ENCODE measurements at regions not wholly inside any gene's neighbourhood (a gene's known extent, or its start where the extent isn't known, plus 50 kb on each side); places are given as distances from the start of the nearest gene placed in this dataset.

GRCh38 chr6:10303608-10304506 lies 111.0 kb downstream of the TFAP2A start:
- DNase-seq: no peak

DNA sequence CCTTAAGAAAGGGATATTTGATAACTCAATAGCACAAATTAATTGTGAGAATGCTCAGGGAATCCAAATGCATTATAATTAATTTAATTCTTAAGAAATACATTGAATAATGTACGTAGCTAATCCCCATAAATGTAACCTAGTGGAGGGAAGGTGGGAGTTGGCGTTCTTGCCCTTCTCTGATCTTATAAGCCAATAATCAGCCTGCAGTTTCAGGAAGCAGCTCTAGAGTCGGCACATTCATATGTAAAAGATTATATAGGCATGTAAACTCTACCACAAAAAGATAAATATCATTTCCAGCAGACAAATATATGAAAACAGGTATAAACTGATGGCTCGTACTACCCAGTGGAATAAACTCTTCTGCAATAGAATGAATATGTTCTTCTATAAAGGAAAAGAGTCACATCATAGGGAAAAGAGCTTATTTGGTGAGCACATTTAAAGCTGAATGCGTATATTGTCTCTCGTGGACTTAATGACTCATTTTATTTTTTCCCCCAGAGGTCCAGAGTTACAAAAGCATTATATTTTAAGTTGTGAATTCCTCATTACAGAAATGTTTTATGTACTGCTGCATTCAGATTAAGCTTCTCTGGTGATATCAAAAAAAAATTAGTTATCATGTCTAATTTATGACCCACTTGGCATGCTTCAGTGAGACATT lies 112.2 kb downstream of the TFAP2A start:
- no peak for DNase-seq

DNA sequence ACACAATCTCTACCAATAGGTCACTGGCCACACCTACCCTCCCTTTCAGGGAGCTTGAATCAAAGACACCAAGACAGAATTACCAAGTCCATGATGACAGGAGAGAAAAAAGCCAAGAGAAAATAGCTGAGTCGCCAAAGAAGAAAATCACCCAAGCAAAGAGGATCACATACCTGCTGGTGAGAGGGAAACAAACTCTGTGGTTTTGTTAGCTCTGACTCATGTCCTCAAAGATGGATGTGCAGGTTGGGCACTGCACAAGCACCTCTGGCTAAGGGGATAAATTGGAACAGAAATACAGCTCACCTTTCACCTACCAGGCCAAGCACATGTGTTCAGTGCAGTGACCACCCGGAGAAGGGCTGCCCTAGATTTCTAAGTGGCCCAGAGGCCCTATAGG lies 114.8 kb downstream of the TFAP2A start:
- no peak for DNase-seq

DNA sequence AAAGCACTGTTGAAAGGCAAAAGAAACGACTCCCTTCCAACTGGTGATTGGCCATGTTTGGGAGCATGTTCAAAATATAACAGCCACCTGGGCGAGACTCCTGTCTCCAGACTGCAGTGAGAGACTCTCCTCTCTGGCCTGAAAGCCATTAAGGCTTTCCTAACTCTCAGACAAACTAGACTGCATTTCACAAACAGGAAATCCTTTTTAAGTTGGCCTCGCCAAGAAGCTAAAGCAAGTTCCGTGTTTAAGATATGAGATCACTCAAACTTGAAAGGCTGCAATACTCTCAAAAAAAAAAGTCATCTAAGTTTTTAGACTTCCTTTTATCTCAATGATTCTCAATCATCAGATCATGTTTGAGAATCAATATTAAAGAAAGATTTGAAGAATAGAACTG lies 117.0 kb downstream of the TFAP2A start:
- DNase-seq: no peak

GRCh38 chr6:10278746-10279145 lies 136.1 kb downstream of the TFAP2A start:
- no peak for DNase-seq

DNA sequence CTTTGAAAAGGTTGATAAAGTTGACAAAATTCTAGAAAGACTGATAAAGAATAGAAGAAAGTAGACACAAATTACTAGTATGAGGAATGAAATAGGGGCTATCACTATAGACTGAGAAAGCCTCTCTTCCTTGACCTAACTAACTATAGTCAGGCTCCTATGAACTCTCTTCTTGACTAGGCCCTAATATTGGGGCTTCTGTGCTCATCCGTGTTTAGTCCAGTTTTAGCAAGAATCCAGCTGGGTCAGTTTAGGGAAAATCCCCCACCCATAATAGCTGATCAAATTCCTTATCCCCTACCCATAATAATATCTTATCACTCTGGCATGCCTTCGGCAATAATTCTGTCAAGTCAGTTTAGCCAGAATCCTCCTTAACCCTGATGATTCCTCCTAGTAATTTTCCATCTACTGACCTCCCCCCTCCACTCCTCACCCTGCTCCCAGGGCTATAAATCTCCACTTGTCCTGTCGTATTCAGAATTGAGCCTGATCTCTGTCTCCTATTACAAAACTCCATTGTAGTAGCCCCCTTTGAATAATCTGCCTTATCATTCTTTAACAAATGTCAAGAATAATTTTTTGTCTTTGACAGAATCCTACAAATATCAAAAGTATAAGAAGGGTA lies 138.1 kb downstream of the TFAP2A start:
- no peak for DNase-seq

DNA sequence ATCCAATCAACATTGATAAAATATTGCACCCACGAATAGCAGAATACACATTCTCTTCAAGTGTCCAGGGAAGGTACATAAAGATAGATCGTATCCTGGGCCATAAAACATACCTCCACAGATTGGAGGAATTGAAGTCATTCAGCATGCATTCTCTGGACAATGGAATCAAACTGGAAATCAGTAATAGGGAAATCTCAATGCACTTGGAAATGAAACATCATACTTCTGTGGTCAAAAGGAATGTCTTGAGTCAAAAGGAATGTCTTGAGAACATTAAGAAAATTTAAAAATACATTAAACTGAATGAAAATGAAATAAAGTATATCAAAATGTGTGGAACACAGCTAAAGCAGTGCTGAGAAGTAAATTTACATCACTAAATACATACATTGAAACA lies 138.8 kb downstream of the TFAP2A start:
- no peak for DNase-seq

- no peak for DNase-seq
These were observed 142.3 kb downstream of the TFAP2A start for GRCh38 chr6:10272591-10272990.

DNA sequence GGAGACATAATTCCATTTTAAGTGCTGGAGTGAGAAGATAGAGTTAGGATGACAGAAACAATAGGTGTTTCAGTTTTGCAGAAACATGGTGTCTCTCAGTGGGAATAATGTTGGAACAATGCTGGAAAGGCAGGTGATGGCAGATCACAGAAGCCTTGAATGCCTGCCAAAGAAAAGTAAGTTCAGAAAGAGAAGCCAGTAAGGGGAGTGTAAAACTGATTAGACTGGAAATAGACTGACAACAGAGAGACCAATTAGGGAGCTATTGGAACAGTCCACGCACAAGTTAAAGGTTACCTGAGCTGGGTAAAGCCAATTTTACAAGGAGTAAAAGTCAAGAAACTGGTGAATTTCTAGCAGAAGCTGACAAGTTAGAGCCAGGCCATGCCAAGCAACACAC lies 142.9 kb downstream of the TFAP2A start:
- no peak for DNase-seq

GRCh38 chr6:10269814-10270472 lies 144.9 kb downstream of the TFAP2A start:
- DNase-seq: no peak

DNA sequence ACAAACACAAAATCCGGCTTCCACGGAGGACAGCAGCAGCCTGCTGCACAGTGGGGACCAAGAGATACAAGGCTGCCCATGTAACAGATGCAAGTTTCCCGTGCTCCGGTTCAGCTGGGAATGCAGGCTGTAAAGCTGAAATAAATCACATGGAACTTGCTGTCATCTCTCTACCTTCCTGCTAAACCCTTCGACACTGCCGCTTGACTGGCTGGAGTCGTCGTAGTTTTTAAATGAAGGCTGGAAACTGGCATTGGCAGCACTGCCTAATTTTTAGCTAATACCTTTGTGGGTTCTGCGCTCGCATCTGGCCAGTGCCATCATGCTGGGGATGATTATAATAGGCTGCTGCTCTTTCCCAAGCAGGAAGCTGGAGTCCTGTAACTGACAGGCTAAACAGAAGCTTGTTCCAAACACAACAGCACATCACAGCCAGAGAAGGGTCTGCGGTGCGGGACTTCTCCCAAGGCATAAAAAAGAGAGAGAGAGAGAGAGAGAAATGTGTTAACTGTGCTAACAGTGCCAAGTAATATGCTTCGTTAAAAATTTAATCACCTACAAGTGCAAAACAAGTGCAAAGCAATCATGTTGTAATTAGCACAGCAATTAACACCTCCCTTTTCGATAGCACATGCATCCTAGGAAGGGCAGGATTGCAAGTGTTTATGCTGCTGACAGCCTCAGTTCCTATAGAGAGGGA lies 146.1 kb downstream of the TFAP2A start:
- DNase-seq: no peak

DNA sequence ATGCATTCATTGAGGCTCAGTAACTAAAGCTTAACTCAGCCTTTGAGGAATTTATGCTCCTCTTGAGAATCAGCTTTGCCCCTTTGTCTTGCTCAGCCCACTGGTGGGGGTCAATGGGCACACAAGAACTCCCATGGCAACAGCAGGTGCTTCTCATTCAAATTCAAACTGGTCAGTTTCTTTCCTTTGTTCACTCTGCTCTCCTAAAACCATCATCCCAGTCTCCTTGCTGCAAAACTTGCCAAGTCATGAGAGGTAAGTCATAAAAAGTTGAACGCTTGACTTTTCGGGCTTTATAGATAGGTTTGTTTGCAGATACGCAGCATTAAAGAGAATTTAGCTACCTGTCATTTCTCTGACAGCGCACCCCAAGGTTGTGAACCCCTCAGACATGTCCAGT lies 146.8 kb downstream of the TFAP2A start:
- no peak for DNase-seq

DNA sequence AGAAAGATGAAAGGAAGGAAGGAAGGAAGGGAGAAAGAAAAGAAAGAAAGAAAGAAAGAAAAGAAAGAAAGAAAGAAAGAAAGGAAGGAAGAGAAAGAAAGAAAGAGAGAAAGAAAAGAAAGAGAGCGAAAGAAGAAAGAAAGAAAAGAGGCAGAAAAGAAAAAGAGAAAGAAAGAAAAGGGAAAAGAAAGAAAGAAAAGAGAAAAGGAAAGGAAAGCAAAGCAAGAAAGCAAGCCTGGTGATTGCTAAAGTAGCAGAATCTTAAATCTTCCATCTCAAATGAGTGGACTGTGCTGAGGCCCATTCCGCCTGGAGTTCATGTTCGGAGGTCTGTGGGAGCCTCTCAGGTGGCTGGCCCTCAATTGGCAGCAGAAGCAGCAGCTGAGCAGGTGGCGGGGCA lies 148.4 kb downstream of the TFAP2A start:
- DNase-seq: no peak

GRCh38 chr6:10266061-10266460 lies 148.8 kb downstream of the TFAP2A start:
- DNase-seq: no peak

- no peak for DNase-seq
These were observed 152.4 kb downstream of the TFAP2A start for GRCh38 chr6:10262505-10262904.

DNA sequence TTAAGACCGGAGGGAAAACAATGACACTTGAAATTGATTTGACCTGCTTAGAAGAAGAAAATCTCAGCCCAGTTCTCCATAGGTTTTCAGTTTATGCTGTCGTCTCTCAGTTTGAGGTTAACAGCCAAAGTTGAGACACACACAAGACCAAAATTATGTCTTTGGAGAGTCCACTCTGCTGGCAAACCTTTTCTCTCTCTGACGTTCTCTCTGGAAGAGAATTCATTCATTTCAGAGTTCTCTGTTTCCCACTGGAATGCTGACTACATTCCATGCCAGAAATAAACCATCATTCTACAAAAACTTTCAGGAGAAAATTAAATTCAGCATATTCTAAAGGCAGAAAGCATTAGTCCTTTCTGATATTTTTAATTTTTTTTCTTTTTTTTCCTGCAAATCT lies 155.2 kb downstream of the TFAP2A start:
- no peak for DNase-seq

DNA sequence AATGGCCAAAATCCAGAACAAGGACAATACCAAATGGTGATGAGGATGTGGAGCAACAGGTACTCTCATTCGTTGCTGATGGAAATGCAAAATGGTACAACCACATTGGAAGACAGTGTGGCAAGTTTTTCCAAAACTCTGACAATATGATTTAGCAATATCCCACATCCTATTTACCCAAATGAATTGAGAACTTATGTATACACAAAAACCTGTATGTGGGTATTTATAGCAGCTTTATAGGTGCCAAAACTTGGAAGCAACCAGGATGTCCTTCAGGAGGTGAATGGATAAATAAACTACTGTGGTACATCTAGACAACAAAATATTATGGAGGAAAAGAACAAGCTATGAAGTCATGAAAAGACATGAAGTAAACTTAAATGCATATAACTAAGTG lies 156.5 kb downstream of the TFAP2A start:
- DNase-seq: no peak

GRCh38 chr6:10256113-10256690 lies 158.7 kb downstream of the TFAP2A start:
- no peak for DNase-seq

- DNase-seq: no peak
These were observed 164.1 kb downstream of the TFAP2A start for GRCh38 chr6:10250655-10251220.

- no peak for DNase-seq
These were observed 166.5 kb downstream of the TFAP2A start for GRCh38 chr6:10248378-10248843.

DNA sequence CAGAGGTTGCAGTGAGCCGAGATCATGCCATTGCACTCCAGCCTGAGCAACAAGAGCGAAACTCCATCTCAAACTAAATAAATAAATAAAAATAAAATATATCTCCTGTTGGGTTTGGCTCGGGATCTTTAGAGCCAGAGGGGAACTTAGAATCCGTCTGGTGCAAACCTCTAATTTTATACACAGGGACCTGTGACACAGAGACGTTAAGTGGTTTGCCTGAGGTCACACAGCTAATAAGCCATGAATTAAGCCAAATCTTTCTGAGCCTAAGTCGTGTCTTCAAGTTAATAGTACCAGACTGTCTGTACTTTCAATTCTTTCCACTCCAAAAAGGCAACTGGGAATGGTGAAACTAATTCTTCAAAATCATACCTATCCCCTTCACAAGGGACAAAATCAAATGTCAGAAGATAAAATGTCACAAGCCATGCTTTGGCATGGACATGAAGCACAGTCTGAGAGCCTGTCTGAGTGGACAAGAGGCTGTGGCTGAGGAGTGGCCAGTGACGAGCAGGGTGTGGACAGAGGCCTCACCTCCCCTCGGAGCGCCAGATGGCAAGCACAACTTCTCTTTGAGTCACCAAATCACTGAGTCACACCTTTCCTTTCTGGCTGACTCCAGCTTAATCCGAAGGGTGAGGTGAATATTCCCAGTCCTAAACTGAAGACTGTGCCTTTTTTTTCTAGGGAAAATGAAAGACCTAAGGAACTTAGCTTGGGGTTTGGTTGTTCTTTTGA lies 177.4 kb downstream of the TFAP2A start:
- no peak for DNase-seq

All from CD4-positive, alpha-beta T cell treated with Interleukin-1 beta for 1 hour (primary cell).